ENCODE measurements at regions not wholly inside any gene's neighbourhood (a gene's known extent, or its start where the extent isn't known, plus 50 kb on each side); places are given as distances from the start of the nearest gene placed in this dataset.

DNA sequence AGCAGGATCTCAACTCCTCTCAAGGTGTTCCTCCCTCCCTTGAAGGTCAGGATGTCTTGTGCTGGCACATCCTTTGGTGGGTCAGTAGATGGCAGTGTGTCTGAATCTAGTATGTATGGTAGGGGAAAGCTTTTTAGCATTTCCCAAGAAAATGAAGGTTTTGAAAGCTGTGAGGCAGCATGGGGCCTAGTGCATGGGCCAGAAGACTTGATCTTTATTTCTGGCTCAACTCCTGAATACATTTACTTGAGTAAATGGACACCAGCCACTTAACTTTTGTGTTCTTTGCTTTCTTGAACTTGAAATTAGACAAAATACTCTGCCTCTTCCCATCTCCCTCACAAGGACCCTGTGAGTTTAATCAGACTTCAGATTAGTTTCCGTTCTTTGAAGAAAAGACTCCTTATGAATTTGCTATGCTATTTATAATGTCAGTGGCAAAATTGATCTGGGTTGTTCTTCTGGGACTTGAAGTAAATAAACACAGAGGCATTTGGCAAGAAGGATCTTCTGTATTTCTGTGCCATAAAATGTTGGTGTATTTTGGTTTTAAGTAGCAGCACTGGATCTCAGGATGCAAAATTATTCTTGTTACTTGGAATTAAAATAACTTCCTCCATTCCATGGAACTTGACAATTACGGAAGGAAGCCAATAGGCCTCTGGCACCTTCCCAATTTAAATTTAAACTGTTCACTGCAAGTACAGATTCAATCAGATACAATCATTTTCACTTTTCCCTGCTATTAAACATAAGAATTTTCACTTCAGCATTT, 288.8 kb downstream of the CASP12 start:
- peak; percentile 77 to 86 for DNase-seq (ENCODE audit: low read depth in 2 of 2)
- H3K4me3 ChIP-seq (replicated peaks in 1 of 2; ENCODE audit: low read depth in 2 of 2, low read length in 2 of 2): no peak overlapping the region
- peak; percentile 82 for TF ChIP-seq CTCF (IDR thresholded peaks at IDR 0.05; ENCODE audit: low read depth, low read length)

- no peak for TF ChIP-seq CTCF (IDR thresholded peaks at IDR 0.05; ENCODE audit: low read depth, low read length)
- H3K4me3 ChIP-seq (replicated peaks in 1 of 2; ENCODE audit: low read depth in 2 of 2, low read length in 2 of 2): no peak overlapping the region
- DNase-seq (ENCODE audit: low read depth in 2 of 2): no peak
Measured at GRCh38 chr11:104602643-104603042, 295.6 kb downstream of the CASP12 start.

DNA sequence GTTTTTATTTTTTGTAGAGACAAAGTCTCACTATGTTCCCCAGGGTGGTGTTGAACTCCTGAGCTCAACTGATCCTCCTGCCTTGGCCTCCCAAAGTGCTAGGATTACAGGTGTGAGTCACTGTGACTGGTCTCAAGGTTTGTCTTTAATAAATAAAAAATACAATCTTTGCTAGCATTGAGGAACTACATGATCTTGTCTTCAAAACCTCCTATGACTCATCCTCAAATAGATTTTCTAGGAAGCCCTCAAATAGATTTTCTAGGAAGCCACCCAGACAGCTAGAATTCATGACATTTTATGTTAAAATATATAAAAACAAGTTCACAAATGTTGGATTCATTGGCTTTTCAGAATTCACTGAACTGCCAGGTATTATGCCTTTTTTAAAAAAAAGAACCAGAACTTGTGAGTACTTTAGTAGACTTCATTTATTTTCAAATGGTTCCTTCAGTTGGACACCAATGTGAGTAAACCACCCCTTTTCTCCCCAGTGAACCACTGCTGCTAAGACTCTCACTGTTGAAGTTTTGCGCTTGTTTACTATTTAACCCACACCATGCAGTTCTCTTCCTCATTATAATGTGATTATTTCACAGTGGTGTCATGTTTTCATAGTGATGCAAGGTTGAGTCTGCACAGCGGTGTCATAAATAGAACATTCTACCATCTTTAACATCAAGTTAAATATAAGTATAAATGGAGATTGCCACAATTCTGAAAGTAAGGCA, 303.9 kb downstream of the CASP12 start:
- TF ChIP-seq CTCF (IDR thresholded peaks at IDR 0.05; ENCODE audit: low read depth, low read length): no peak
- peak in 1 of 2 donors; percentile 49 for DNase-seq (ENCODE audit: low read depth in 2 of 2)
- no peak overlapping the region for H3K4me3 ChIP-seq (replicated peaks in 1 of 2; ENCODE audit: low read depth in 2 of 2, low read length in 2 of 2)

DNA sequence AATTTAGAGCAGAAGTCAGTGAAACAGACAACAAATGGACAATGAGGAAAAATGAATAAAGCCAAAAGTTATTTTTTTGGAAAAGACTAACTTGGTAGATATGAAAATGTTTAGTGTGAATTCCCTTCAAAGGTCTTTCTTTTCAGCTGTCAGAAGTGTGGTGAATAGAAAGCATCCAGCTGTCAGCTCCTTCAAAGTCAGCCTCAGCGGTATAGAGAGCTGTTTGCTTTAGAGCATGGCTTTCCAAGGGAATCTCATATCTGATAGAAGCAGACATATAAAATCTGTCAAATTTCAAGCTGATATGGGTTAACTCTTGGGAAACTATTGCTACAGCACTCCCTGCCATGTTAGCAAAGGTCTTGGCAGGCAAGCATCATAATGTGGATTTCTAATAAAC, 309.3 kb downstream of the CASP12 start:
- H3K4me3 ChIP-seq (replicated peaks in 1 of 2; ENCODE audit: low read depth in 2 of 2, low read length in 2 of 2): no peak overlapping the region
- peak in 1 of 2 donors; percentile 32 for DNase-seq (ENCODE audit: low read depth in 2 of 2)
- TF ChIP-seq CTCF (IDR thresholded peaks at IDR 0.05; ENCODE audit: low read depth, low read length): no peak

DNA sequence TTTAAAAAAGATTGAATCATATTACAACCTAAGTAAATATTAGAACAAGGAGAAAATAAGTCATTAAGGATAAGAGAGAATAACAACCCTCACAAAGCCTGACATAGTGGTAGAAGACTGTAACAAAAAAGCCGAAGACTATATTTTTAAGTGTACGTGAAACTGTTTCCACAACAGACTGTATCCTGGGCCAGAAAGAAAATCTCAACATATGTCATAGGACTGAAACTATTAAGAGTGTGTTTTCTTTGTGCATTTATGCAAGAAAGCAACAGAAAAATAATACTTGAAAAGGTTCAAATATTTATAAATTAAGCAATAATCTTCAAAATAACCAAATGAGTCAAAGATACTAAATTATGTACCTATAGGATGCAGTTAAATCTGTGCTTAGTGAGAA, 309.8 kb downstream of the CASP12 start:
- DNase-seq (ENCODE audit: low read depth in 2 of 2): no peak
- TF ChIP-seq CTCF (IDR thresholded peaks at IDR 0.05; ENCODE audit: low read depth, low read length): no peak
- H3K4me3 ChIP-seq (replicated peaks in 1 of 2; ENCODE audit: low read depth in 2 of 2, low read length in 2 of 2): no peak overlapping the region

DNA sequence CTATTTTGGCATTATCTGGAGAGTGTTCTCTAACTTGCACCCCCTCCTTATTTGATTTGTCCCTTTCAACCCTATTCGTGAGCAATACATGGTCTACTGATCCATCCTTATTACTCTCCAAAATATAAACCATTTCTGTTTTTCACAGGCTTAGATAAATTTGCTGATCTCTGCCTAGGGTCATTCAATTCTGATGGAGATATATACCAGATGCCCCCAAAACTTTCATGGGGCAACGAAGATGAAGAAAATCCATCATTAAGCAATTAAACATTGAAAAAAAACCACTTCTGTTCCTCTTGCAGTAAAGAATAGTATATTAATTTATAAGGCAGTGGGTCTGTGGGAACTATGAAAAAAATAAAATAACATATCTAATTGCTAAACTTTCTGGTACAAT, 313.4 kb downstream of the CASP12 start:
- no peak overlapping the region for H3K4me3 ChIP-seq (replicated peaks in 1 of 2; ENCODE audit: low read depth in 2 of 2, low read length in 2 of 2)
- TF ChIP-seq CTCF (IDR thresholded peaks at IDR 0.05; ENCODE audit: low read depth, low read length): no peak
- no peak for DNase-seq (ENCODE audit: low read depth in 2 of 2)
